K562 (cell line): ENCODE measurements at regions not wholly inside any gene's neighbourhood (a gene's known extent, or its start where the extent isn't known, plus 50 kb on each side); places are given as distances from the start of the nearest gene placed in this dataset.

Experiments used
- ATAC-seq: fragments of 200-7000 bp; cut with Tn5 transposase; 3 replicates; pipeline ENCODE4 v1.9.1; 2020; ENCODE audit warnings: moderate library complexity
- BruUV-seq: library from RNA; stranded (reverse); fragments of 400-500 nt; replicated peaks from 2 replicates; lab custom pipeline; 2021; lab: Mats Ljungman, UMichigan
- CTCF ChIA-PET: fragments of 300-600 bp; formaldehyde crosslinking; extraction: SDS; loops from one replicate; lab custom pipeline; 2021; ENCODE audit warnings: low intra/inter-chr PET ratio; lab: Yijun Ruan, JAX
- POLR2A ChIA-PET: fragments of 300-600, 350-650 bp; sonication (Branson Sonifier 250); formaldehyde crosslinking; extraction: SDS; loops from one replicate; lab custom pipeline; 2021; ENCODE audit warnings: antibody characterized with exemption, inconsistent platforms; lab: Yijun Ruan, JAX
- DNase-seq, 4 experiments: peaks; one replicate each; pipeline versions ENCODE4 v3.0.0 to v3.0.0-alpha.2; 2011 to 2018; ENCODE audit warnings: low spot score in 3 of 4, mixed read lengths in 3 of 4; ENCODE audit errors: extremely low read depth in 1 of 4
- FAIRE-seq: peaks from 2 replicates; lab custom pipeline; 2011; peaks lifted over from hg19 to GRCh38; lab: Jason Lieb, UNC
- H2AFZ ChIP-seq: 2 replicates; pipeline ENCODE4 v1.6.0; 2011; ENCODE audit warnings: low read depth, low read length, control low read depth, inconsistent platforms
- H3K27ac ChIP-seq: fragments of 200-600 bp; 3 replicates; pipeline ENCODE4 v1.8.0; 2011; ENCODE audit warnings: low read depth, mild to moderate bottlenecking, control low read depth, inconsistent platforms, low read length, moderate library complexity, mixed read lengths; ENCODE audit errors: extremely low read depth
- H3K27me3 ChIP-seq, 2 experiments: fragments of 300-600 bp in 1 of 2; 2 replicates in 1 of 2; 3 replicates in 1 of 2; pipeline versions ENCODE4 v1.6.0 to v1.8.0; 2011; ENCODE audit warnings: inconsistent platforms in 2 of 2, low read length in 2 of 2, mild to moderate bottlenecking in 1 of 2, mixed read lengths in 1 of 2, moderate library complexity in 1 of 2; ENCODE audit not compliant: control insufficient read depth in 2 of 2, insufficient read depth in 2 of 2
- H3K36me3 ChIP-seq: fragments of 300-600 bp; 3 replicates; pipeline ENCODE4 v1.8.0; 2011; ENCODE audit warnings: mild to moderate bottlenecking, low read length, inconsistent platforms; ENCODE audit not compliant: control insufficient read depth, insufficient read depth
- H3K4me1 ChIP-seq, 2 experiments: fragments of 200-600 bp in 1 of 2; replicated peaks in 1 of 2; 2 replicates in 1 of 2; 3 replicates in 1 of 2; pipeline versions ENCODE4 v1.5.1 to v1.8.0; 2011; ENCODE audit warnings: inconsistent platforms in 2 of 2, low read length in 2 of 2, mild to moderate bottlenecking in 1 of 2, mixed read lengths in 1 of 2, moderate library complexity in 1 of 2; ENCODE audit not compliant: control insufficient read depth in 2 of 2, insufficient read depth in 2 of 2
- H3K4me2 ChIP-seq: 2 replicates; pipeline ENCODE4 v1.6.1; 2011; ENCODE audit warnings: low read length, control low read depth, inconsistent platforms, mixed read lengths; ENCODE audit not compliant: insufficient read depth
- H3K4me3 ChIP-seq: fragments of 200-600 bp; sonication (generic), shearing (Covaris generic); 2 replicates; pipeline ENCODE4 v1.5.1; 2016; ENCODE audit warnings: control low read depth, inconsistent platforms
- H3K79me2 ChIP-seq: fragments of 200-600 bp; 3 replicates; pipeline ENCODE4 v1.8.0; 2011; ENCODE audit warnings: low read length, inconsistent platforms; ENCODE audit not compliant: control insufficient read depth, insufficient read depth
- H3K9ac ChIP-seq, 2 experiments: 2 replicates each; pipeline versions ENCODE4 v1.6.0 to v1.6.1; 2011; ENCODE audit warnings: low read depth in 2 of 2, low read length in 2 of 2, control low read depth in 1 of 2, inconsistent platforms in 1 of 2, mild to moderate bottlenecking in 1 of 2, mixed read lengths in 1 of 2; ENCODE audit not compliant: insufficient read depth in 1 of 2
- H3K9me1 ChIP-seq: one replicate; pipeline ENCODE4 v1.6.0; 2011; ENCODE audit warnings: inconsistent platforms, mild to moderate bottlenecking, low read length, moderate library complexity; ENCODE audit not compliant: control insufficient read depth, insufficient read depth
- H3K9me3 ChIP-seq: replicated peaks from 2 replicates; pipeline ENCODE4 v1.5.1; 2011; ENCODE audit warnings: low read depth, low read length, inconsistent platforms; ENCODE audit not compliant: control insufficient read depth, insufficient read depth
- H4K20me1 ChIP-seq: replicated peaks from 2 replicates; pipeline ENCODE4 v1.6.1; 2011; ENCODE audit warnings: low read length, inconsistent platforms, mixed read lengths; ENCODE audit not compliant: control insufficient read depth, insufficient read depth
- FOS ChIP-seq: IDR thresholded peaks from 3 replicates; pipeline ENCODE4 v1.6.1; 2011; ENCODE audit not compliant: insufficient read length; ENCODE audit errors: extremely low read depth
- HNRNPL ChIP-seq: fragments of 200-400 bp; formaldehyde crosslinking; IDR thresholded peaks from 2 replicates; pipeline ENCODE4 v1.6.1; 2017; ENCODE audit warnings: low read depth, mild to moderate bottlenecking, low read length
- IFI16 ChIP-seq: fragments of 250-450 bp; sonication (Bioruptor Pico); IDR thresholded peaks from 2 replicates; pipeline ENCODE4 v2.1.2; 2022; ENCODE audit warnings: mild to moderate bottlenecking, inconsistent platforms
- PCBP1 ChIP-seq: fragments of 200-400 bp; formaldehyde crosslinking; IDR thresholded peaks from 2 replicates; pipeline ENCODE4 v1.6.1; 2018; ENCODE audit warnings: mild to moderate bottlenecking, low read depth, low read length; ENCODE audit not compliant: poor library complexity, severe bottlenecking
- RREB1 ChIP-seq: fragments of 250-450 bp; sonication (Bioruptor Pico); IDR thresholded peaks from 2 replicates; pipeline ENCODE4 v1.4.0; 2020
- WGBS: fragments of 100-300 bp; shearing (Covaris generic); methylation state at CpG from one replicate; pipeline ENCODE4 v1.1.6; 2016; ENCODE audit warnings: low coverage, mixed read lengths; ENCODE audit not compliant: insufficient coverage; ENCODE audit errors: missing lambda C conversion rate; 5-methylcytosine and 5-hydroxymethylcytosine counted together
- in situ Hi-C: fragments of 300-500 bp; cut with MboI; formaldehyde crosslinking; loops from 4 replicates; pipeline ENCODE4 v1.15.0; 2018; ENCODE audit warnings: inconsistent platforms, mixed read lengths
- intact Hi-C: fragments of 100-400 bp; cut with micrococcal nuclease; formaldehyde crosslinking; loops from 2 replicates; pipeline ENCODE4 v1.14.2; 2022

DNA sequence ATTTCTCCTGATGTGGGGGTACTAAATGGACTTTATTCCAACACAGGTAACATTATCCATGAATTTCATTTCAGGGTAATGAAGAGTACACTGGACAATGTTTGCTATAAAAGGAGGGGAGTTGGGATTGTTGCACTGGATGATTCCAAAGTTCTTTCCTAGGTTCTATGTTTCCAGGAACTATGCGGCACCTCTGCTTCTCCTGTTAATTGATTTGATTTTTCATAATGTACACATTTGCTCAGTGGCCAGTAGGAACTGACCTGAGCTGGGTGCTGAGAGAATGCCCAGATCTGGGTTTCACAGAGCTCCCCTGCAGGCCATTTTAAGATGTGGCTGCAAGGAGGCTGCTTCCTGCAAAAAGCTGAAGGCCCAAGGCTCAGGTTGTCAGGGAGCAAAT is 171.7 kb downstream of the KLF13 start:
- no TSS peak for BruUV-seq
- Histone ChIP-seq H3K27ac (no peak overlapping the region), H4K20me1 (no peaks in the 10 kb centered on the region), H3K9ac (no peak overlapping the region), H3K27me3 (peaks cover 0 to 23% of the 10 kb centered on the region in 2 experiments; a peak in 1 of 5 replicates), H3K4me1 (no peaks in the 10 kb centered on the region), H3K9me3 (no peaks in the 10 kb centered on the region), H3K79me2 (no peaks in the 10 kb centered on the region)
- ChIA-PET POLR2A (interaction anchor here (0.8 kb wide), 1 partner anchor 16 kb away, joined by 3 read pairs; no protein-coding TSS in a partner anchor), CTCF (no interaction called here)
- intact Hi-C loops, result no loop called here
- no peak for ATAC-seq
- TF ChIP-seq FOS, result no peak
- TF ChIP-seq, all 486 proteins: peak for 0
- WGBS, result 0% methylated on average over 1 of the region's 1 CpG
- Histone ChIP-seq H3K9me1 (no peaks in the 10 kb centered on the region), H2AFZ (no peak overlapping the region), H3K36me3 (no peaks in the 10 kb centered on the region), H3K4me3 (no peak overlapping the region), H3K4me2 (no peak overlapping the region)
- DNase-seq (no peak), FAIRE-seq (no peak)
- in situ Hi-C loops, result no loop called here

DNA sequence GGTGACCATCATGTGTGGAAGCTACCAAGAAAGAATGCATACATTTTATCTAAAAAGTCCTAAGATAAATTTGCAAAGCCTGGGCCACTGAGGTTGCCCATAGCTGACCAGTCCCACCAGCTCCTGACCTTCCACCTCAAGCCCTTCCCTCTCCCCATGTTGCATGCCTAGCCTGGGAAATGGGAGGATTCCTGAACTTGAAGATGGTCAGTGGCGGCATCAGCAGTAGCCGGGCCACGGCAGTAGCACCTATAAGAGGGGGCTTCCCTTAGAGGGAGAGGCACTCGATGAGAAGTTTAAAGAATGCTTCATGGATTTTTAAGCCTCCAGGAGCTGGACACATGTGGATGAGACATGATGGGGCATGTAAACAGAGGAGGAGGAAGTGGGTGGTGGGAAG is 172.1 kb downstream of the KLF13 start:
- no peak overlapping the region for H3K27ac ChIP-seq
- TF ChIP-seq RREB1 (CRISPR knock-in tag) (no peak), PCBP1 (no peak), IFI16 (CRISPR knock-in tag) (no peak), HNRNPL (no peak)
- ChIA-PET POLR2A (interaction anchor here (0.8 kb wide), 1 partner anchor 16 kb away, joined by 3 read pairs; no protein-coding TSS in a partner anchor), CTCF (no interaction called here)
- H3K79me2 ChIP-seq, result no peaks in the 10 kb centered on the region
- no peak overlapping the region for H3K4me2 ChIP-seq
- no TSS peak for BruUV-seq
- H4K20me1 ChIP-seq, result no peaks in the 10 kb centered on the region
- no peak overlapping the region for H2AFZ ChIP-seq
- H3K9ac ChIP-seq, result no peak overlapping the region
- H3K9me3 ChIP-seq, result no peaks in the 10 kb centered on the region
- DNase-seq (no peak), ATAC-seq (no peak), FAIRE-seq (no peak)
- peaks cover 0 to 23% of the 10 kb centered on the region in 2 experiments; a peak in 1 of 5 replicates for H3K27me3 ChIP-seq
- H3K36me3 ChIP-seq, result no peaks in the 10 kb centered on the region
- H3K4me1 ChIP-seq, result no peaks in the 10 kb centered on the region
- no peak overlapping the region for H3K4me3 ChIP-seq
- no peaks in the 10 kb centered on the region for H3K9me1 ChIP-seq
- intact Hi-C loops (no loop called here), in situ Hi-C loops (no loop called here)
- WGBS, result 3% methylated on average over 4 of the region's 4 CpGs
